ENCODE measurements at regions not wholly inside any gene's neighbourhood (a gene's known extent, or its start where the extent isn't known, plus 50 kb on each side); places are given as distances from the start of the nearest gene placed in this dataset.

GRCh38 chr13:63075126-63075525, 1659.5 kb upstream of the PCDH20 start:
- Mint-ChIP-seq H3K4me3 (ENCODE audit: unreplicated experiment) (no peak overlapping the region), H3K27me3 (ENCODE audit: low read depth) (no peaks in the 10 kb centered on the region), H3K36me3 (ENCODE audit: low read depth) (no peaks in the 10 kb centered on the region), H3K9me3 (ENCODE audit: low read depth) (peaks cover 5% of the 10 kb centered on the region), H3K27ac (ENCODE audit: unreplicated experiment) (no peak overlapping the region), H3K4me1 (ENCODE audit: low read depth) (no peaks in the 10 kb centered on the region)
- no peak for DNase-seq (ENCODE audit: low spot score)
- TF ChIP-seq CTCF (IDR thresholded peaks at IDR 0.05): no peak

- Mint-ChIP-seq H3K36me3 (ENCODE audit: low read depth) (no peaks in the 10 kb centered on the region), H3K4me3 (ENCODE audit: unreplicated experiment) (no peak overlapping the region), H3K4me1 (ENCODE audit: low read depth) (peaks cover 6% of the 10 kb centered on the region), H3K27ac (ENCODE audit: unreplicated experiment) (no peak overlapping the region), H3K27me3 (ENCODE audit: low read depth) (no peaks in the 10 kb centered on the region), H3K9me3 (ENCODE audit: low read depth) (peaks cover 7% of the 10 kb centered on the region)
- no peak for TF ChIP-seq CTCF (IDR thresholded peaks at IDR 0.05)
- DNase-seq (ENCODE audit: low spot score): no peak
Observed at GRCh38 chr13:63050287-63050686, 1634.6 kb upstream of the PCDH20 start.

GRCh38 chr13:63048653-63049052, 1633.0 kb upstream of the PCDH20 start:
- Mint-ChIP-seq H3K27ac (ENCODE audit: unreplicated experiment) (no peak overlapping the region), H3K4me3 (ENCODE audit: unreplicated experiment) (no peak overlapping the region), H3K27me3 (ENCODE audit: low read depth) (no peaks in the 10 kb centered on the region), H3K36me3 (ENCODE audit: low read depth) (no peaks in the 10 kb centered on the region), H3K9me3 (ENCODE audit: low read depth) (peaks cover 7% of the 10 kb centered on the region), H3K4me1 (ENCODE audit: low read depth) (peaks cover 9% of the 10 kb centered on the region)
- peak; percentile 71 for TF ChIP-seq CTCF (IDR thresholded peaks at IDR 0.05)
- no peak for DNase-seq (ENCODE audit: low spot score)

GRCh38 chr13:63044589-63045313, 1629.1 kb upstream of the PCDH20 start:
- no peak for DNase-seq (ENCODE audit: low spot score)
- Mint-ChIP-seq H3K4me3 (ENCODE audit: unreplicated experiment) (no peak overlapping the region), H3K9me3 (ENCODE audit: low read depth) (peaks cover 11% of the 10 kb centered on the region), H3K27me3 (ENCODE audit: low read depth) (no peaks in the 10 kb centered on the region), H3K36me3 (ENCODE audit: low read depth) (no peaks in the 10 kb centered on the region), H3K4me1 (ENCODE audit: low read depth) (peaks cover 9% of the 10 kb centered on the region), H3K27ac (ENCODE audit: unreplicated experiment) (peak overlapping the region; percentile 27)
- TF ChIP-seq CTCF (IDR thresholded peaks at IDR 0.05): no peak

GRCh38 chr13:63042686-63043085, 1627.0 kb upstream of the PCDH20 start:
- DNase-seq (ENCODE audit: low spot score): no peak
- no peak for TF ChIP-seq CTCF (IDR thresholded peaks at IDR 0.05)
- Mint-ChIP-seq H3K36me3 (ENCODE audit: low read depth) (no peaks in the 10 kb centered on the region), H3K27me3 (ENCODE audit: low read depth) (no peaks in the 10 kb centered on the region), H3K4me3 (ENCODE audit: unreplicated experiment) (no peak overlapping the region), H3K4me1 (ENCODE audit: low read depth) (peaks cover 9% of the 10 kb centered on the region), H3K27ac (ENCODE audit: unreplicated experiment) (no peak overlapping the region), H3K9me3 (ENCODE audit: low read depth) (peaks cover 18% of the 10 kb centered on the region)
